ENCODE measurements at regions not wholly inside any gene's neighbourhood (a gene's known extent, or its start where the extent isn't known, plus 50 kb on each side); places are given as distances from the start of the nearest gene placed in this dataset.

GRCh38 chr12:28963554-28963953 lies 185.5 kb upstream of the FAR2 start:
- TF ChIP-seq POLR2AphosphoS5 (IDR thresholded peaks at IDR 0.05; ENCODE audit: low read depth, low read length) (no peak), TAF1 (IDR thresholded peaks at IDR 0.05; ENCODE audit: borderline replicate concordance, low read depth, low read length) (no peak), POLR2A (IDR thresholded peaks at IDR 0.05; ENCODE audit: low read depth, low read length) (no peak)
